HG03039 (cell line): ENCODE measurements at regions not wholly inside any gene's neighbourhood (a gene's known extent, or its start where the extent isn't known, plus 50 kb on each side); places are given as distances from the start of the nearest gene placed in this dataset.
"Not testable (repeated sequence)": the region's sequence is repeated elsewhere in the genome, so short reads cannot be mapped to it uniquely, and the experiment has no call there.

Experiments used
- ATAC-seq: cut with Tn5 transposase; IDR thresholded peaks from one replicate; pipeline ENCODE4 v1.9.1; 2021; ENCODE audit warnings: mild to moderate bottlenecking, moderate library complexity; ENCODE audit not compliant: unreplicated experiment

DNA sequence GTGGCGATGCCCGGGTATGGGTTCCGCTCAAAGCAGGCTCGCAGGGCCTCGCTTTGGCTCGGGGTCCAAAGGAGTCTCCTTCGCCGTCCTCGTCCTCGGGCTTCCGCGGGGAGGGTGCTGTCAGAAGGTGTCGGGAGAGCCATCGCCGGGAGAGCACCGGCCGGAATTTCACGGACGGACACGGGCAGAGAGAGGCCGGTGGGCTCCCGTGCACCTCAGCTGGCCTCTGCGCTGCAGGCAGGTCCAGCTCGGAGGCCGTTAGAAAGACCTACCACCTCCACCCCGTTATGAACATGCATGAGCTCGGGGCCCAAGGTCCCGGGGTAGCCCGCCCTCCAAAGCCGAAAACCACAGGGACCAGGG is 1846.0 kb upstream of the DEFB115 start:
- not testable (repeated sequence) for ATAC-seq

DNA sequence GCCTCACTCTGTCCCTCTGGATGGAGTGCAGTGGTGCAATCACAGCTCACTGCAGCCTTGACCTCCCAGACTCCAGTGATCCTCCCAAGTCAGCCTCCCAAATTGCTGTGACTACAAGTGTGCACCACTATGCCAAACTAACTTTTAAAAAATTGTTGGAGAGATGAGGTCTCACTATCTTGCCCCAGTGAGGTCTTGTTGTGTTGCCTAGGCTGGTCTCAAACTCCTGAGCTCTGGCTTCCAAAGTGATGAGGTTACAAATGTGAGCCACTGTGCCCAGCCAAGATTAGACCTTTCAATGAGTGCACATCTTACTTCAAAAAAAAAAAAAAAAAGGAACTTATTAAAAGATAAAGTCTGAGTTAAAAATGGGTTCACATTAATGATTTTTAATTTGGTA is 1838.1 kb upstream of the DEFB115 start:
- ATAC-seq = no peak

DNA sequence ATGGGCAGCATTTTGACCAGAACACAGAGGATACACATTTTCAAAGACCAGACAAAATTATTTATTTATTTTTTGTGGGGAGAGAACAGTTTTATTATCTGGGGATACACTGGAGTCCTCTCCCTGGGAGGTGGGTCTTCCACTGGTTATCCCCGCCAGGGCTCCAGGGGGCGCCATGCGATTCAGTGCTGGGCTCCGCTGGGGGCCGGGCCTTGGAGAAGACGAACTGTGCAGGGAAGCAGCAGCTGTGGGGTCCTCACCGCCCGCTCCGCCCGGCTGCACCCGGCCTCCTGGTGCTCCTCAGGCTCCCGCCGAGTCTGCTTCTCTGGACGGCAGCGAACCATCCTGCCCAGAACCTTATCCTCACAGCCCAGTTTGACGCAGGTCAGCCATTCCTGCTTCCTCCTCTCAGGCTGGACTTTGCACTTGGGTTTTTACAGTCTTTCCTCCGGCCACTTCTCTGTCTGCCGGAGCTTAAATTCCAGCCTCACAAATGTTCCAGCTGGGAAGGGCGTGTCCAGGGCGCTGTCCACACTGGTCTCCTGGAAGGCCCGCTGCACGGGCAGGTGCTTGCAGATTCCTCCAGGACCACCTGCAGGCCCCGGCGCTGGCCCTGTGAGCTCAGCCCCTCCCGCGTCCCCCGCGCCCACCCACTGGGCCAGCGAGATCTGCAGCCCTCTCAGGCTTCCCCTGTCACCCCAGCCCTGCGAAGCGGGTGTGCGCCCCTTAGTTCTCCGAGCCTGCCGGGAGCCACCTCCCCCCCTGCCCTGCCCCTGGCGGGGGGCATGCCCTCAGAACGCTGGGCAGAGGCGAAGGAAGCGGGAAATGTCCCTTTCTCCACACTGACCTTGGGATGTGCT is 1830.0 kb upstream of the DEFB115 start:
- no peak for ATAC-seq

- no peak for ATAC-seq
These were observed 1826.9 kb upstream of the DEFB115 start for GRCh38 chr20:29430531-29430930.

GRCh38 chr20:29440721-29441120 is 1816.7 kb upstream of the DEFB115 start:
- ATAC-seq = not testable (repeated sequence)

DNA sequence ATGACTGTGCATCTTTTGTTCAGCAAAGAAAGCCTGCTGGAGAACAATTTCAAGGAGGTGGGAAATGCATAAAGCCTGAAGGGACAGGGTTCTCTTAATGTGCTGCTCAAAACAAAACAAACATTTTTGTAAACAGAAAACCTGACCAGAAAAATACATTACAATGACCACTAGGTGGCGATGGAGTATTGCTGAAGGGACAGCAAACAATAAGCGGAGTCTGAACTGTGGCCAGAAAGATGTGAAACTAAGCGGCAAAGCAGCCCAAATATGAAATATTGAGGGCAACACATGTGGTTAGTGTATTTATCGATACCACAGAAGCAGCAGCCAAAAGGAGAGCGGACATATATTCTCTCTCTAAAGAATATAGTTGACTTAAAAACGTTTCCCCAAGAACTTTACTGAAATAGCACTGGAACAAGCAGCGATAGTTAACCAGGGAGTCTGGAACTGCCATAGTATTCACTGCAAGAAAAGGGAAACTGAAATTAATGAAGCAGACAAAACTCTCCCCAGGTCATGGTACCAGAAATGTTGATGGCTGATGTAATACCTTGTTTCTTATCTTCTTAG is 1814.2 kb upstream of the DEFB115 start:
- ATAC-seq = peak; percentile 21

- ATAC-seq = peak; percentile 92
These were observed 1813.6 kb upstream of the DEFB115 start for GRCh38 chr20:29443819-29444218.

GRCh38 chr20:29445050-29445907 is 1812.2 kb upstream of the DEFB115 start:
- ATAC-seq = not testable (repeated sequence)

- not testable (repeated sequence) for ATAC-seq
These were observed 1809.7 kb upstream of the DEFB115 start for GRCh38 chr20:29447517-29448484.

DNA sequence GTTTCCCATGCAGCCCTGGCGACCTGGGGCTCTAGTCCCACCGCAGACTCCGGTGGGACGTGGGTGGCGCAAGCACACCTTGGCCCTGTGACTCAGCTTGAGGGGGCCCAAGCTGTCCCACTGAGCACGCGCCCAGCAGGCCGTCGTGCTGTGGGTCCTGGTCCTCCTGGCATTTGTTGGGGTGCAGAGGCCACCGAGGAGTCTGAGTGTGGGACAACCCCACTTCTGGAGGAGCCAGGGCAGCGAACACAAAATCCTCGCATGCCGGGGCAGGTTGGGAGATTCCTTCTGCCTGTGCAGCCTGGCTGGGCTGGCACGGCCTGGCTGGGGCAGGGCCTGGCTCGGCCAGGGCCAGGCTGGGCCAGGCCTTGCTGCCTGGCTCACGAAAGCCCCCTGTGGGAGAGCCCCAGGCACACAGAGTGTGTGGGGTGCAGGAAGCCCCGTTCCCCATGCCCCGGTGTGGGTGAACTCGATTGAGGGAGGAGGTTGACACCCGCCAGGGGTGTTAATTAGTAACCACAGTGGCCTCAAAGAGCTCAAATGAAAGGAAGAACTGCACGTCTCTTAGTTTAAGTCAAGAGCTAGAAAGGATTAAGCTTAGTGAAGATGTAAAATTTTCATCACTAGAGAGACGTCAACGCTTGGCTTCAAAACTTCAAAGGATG is 1808.5 kb upstream of the DEFB115 start:
- ATAC-seq = no peak

GRCh38 chr20:29452186-29452585 is 1805.3 kb upstream of the DEFB115 start:
- no peak for ATAC-seq

DNA sequence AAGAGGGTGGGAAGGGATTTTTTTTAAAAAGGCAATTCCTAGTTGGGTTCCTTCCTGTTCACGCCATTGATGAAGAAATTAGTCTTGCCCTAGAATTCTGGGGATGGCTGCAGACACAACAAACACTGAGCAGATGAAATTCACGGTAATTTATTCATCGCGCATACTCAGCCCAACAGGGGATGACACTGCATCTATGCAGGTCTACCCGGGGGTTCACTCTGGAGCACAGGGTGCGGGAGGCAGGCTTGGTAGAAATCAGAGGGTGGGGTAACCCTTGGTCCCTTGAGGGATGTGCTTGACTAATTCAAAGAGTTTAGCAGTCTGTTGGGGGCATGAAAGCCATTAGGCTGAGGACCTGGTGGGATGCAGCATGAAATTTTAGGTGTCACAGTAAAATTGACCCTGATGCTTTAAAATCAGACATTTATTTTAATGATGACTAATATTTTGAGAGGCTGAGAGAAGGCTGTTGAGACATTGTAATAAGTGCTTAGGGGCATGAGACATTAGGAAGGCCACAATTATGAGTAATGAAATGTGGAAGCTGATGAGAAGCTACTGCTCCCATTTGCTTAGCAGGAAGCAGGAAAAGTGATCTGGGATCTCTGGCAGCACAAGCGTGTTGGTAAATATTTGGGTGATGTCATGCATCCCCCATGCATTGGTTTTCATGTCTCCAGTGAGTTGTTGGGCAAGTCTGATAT is 1800.3 kb upstream of the DEFB115 start:
- ATAC-seq = not testable (repeated sequence)

DNA sequence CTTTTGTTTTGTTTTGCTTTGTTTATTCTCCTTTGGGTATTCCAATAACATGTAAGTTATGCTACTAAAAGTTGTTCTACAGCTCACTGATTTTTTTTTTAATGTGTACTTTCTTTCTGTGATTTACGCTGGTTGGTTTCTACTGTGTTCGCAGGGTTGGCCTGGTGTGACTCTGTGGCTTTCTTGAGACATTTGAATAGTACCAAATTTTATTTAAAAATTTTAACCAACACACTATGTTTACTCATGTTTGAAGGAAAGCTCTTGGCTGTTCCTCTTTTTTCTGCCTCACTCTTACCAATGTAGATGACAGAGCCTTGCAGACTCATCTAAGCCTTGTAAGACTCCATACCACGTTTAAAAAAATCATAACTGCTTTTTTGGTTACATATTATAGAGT is 1784.9 kb upstream of the DEFB115 start:
- no peak for ATAC-seq

DNA sequence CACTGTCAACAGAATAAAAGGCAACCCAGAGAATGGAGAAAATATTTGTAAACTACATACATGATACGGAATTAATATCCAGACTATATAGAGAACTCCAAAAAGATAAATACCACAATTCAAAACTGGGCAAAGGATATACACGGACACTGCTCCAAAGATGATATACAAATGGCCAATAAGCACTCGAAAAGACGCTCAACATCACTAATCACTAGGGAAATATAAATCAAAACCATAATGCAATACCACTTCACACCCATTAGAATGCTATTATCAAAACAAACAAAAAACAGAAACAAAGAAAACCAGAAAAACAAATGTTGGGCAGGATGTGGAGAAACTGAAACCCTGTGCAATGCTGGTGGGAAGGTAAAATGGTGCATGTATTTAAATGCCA is 1764.6 kb upstream of the DEFB115 start:
- not testable (repeated sequence) for ATAC-seq

DNA sequence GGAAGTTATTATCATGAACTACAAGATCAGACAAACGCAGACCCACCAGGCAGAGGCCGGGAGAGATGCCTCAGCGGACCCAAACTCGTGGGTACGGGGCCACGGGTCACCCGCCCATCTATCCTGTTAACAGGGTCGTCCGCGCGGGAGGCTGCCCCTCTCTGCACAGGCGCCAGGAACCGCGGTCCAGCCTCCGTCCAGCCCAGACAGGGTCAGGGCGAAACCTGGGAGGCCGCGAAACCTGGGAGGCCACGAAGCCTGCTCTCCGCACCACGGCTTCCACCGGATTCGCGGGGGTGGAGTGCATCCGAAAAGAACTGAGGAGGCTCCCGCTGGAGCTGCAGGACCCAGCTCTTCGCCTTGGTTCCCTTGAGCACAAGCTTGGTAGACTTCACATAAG is 1760.7 kb upstream of the DEFB115 start:
- not testable (repeated sequence) for ATAC-seq

DNA sequence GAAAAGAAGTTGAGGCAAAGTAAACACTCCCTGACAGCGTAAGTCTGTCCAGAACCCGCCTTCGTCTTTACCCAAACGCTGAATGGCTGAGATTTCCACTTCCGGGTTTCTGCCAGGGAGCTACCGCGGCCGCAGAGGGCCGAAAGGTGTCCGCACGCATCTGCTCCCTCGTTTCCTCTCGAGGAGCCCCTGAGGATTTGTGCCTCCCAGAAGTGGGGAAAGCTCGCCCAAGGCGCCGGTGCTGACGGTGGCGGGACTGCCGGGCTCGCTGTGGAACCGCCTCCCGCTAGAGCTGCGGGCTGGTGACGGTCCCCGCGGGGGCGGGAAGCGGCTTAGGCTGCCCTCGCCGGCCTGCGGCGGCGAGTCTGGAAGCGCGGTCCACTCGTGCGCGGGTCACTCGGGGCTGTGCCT is 1760.2 kb upstream of the DEFB115 start:
- ATAC-seq = no peak

DNA sequence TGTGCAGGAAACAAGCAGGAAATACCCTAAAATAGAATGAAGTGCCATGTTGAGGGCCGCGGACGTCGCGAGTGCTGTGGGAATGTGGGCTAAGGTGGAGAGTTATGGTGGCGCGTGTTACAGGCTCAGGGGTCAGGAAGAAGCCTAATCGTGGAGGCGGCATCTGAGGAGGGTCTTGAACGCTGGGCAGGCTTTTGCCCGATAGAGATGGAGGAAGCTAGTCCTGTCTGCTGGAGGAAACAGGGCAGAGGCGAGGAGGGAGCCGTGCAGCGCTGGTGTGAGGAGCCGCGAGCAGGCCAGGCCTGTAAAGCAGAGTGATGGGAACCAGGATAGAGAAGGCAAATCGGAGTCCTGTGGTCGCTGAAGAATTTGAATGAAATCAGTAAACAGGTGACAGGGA is 1759.8 kb upstream of the DEFB115 start:
- ATAC-seq = not testable (repeated sequence)

- ATAC-seq = not testable (repeated sequence)
These were observed 1756.7 kb upstream of the DEFB115 start for GRCh38 chr20:29500738-29501137.

- ATAC-seq = not testable (repeated sequence)
These were observed 1742.8 kb upstream of the DEFB115 start for GRCh38 chr20:29514634-29515033.
